Thoracic aorta (tissue), 2 donors: ENCODE measurements at regions not wholly inside any gene's neighbourhood (a gene's known extent, or its start where the extent isn't known, plus 50 kb on each side); places are given as distances from the start of the nearest gene placed in this dataset.
"Not testable (repeated sequence)": the region's sequence is repeated elsewhere in the genome, so short reads cannot be mapped to it uniquely, and the experiment has no call there.

Experiments used
- ATAC-seq: fragments of 150-250 bp; one replicate; pipeline ENCODE4 v1.8.0; 2017; ENCODE audit warnings: low read depth; ENCODE audit not compliant: insufficient number of reproducible peaks, low FRiP score
- DNase-seq: peaks from one replicate; pipeline ENCODE4 v3.0.0-alpha.2; 2020; ENCODE audit warnings: low spot score
- H3K27ac ChIP-seq, 2 donors: fragments of 200-600 bp; sonication (generic); 1 replicate in 1 of 2; 2 replicates in 1 of 2; pipeline ENCODE4 v1.5.1; 2016; ENCODE audit warnings: mild to moderate bottlenecking in 2 of 2, moderate library complexity in 2 of 2
- H3K27me3 ChIP-seq: fragments of 200-600 bp; sonication (generic); replicated peaks from 2 replicates; pipeline ENCODE4 v1.6.0; 2016; ENCODE audit warnings: mild to moderate bottlenecking; ENCODE audit not compliant: insufficient read depth
- H3K36me3 ChIP-seq: fragments of 200-600 bp; sonication (generic); one replicate; pipeline ENCODE4 v1.5.1; 2016
- H3K4me1 ChIP-seq, 2 donors: fragments of 200-600 bp; sonication (generic); 1 replicate in 1 of 2; 2 replicates in 1 of 2; pipeline versions ENCODE4 v1.5.1 to v1.6.0; 2016; ENCODE audit warnings: low read depth in 2 of 2, mild to moderate bottlenecking in 1 of 2; ENCODE audit not compliant: control insufficient read depth in 1 of 2
- H3K4me3 ChIP-seq: fragments of 200-600 bp; sonication (generic); 2 replicates; pipeline ENCODE4 v1.5.1; 2016; ENCODE audit warnings: mild to moderate bottlenecking
- H3K9me3 ChIP-seq: fragments of 200-600 bp; sonication (generic); 2 replicates; pipeline ENCODE4 v1.5.1; 2016
- CTCF ChIP-seq: fragments of 200-600 bp; sonication (generic); IDR thresholded peaks from one replicate; pipeline ENCODE4 v1.5.1; 2019; ENCODE audit warnings: antibody characterized with exemption

- no peak overlapping the region for H3K27ac ChIP-seq
- H3K9me3 ChIP-seq, result no peaks in the 10 kb centered on the region
- H3K4me1 ChIP-seq, result no peaks in the 10 kb centered on the region
- DNase-seq (no peak), ATAC-seq (no peak)
- H3K36me3 ChIP-seq, result no peaks in the 10 kb centered on the region
- TF ChIP-seq CTCF, result no peak
- H3K27me3 ChIP-seq, result no peaks in the 10 kb centered on the region
- H3K4me3 ChIP-seq, result no peak overlapping the region
Measured at GRCh38 chr17:27370776-27371175, 76.9 kb downstream of the WSB1 start.

DNA sequence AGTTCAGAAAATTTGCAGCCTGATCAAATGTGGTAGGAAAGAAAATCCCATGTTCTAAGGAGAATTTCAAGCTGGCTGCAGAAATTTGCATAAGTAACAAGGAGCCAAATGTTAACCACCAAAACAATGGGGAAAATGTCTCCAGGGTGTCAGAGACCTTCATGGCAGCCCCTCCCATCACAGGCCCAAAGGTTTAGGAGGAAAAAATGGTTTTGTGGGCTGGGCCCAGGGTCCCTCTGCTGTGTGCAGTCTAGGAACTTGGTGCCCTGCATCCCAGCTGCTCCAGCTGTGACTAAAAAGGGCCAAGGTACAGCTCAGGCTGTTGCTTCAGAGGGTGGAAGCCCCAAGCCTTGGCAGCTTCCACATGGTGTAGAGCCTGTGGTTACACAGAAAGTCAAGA is 79.8 kb downstream of the WSB1 start:
- H3K27ac ChIP-seq, H3K9me3 ChIP-seq, DNase-seq, ATAC-seq, H3K36me3 ChIP-seq, H3K4me3 ChIP-seq, H3K27me3 ChIP-seq, H3K4me1 ChIP-seq: not testable (repeated sequence)

DNA sequence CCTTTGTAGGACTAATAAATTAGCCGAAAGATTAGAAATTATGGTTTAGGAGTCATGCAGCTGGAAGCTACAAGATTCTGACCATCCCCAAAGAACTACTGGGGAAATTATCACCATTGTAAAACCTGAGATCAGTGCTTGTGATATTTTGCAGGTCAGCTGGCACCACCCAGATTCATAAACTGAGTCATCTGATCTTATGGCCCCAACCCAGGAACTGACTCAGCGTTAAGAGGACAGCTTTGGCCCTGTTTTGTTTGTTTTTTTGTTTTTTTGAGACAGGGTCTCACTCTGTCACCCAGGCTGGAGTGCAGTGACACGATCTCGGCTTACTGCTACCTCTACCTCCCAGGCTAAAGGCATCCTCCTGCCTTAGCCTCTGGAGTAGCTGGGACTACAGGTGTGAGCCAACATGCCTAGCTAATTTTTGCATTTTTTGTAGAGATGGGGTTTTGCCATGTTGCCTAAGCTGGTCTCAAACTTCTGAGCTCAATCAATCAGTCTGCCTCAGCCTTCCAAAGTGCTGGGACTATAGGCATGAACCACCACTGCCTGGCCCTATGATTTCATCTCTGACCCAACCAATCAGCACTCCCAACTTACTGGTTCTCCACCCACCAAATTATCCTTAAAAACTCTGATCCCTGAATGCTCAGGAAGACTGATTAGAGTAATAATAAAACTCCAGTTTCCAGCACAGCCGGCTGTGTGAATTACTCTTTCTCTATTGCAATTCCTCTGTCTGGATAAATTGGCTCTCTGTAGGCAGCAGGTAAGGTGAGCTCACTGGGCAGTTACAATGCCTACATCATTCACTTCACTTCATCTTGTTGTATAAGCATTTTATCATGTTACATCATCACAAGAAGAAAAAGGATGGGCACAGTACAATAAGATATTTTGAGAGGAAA is 79.4 kb upstream of the KSR1 start:
- Histone ChIP-seq H3K4me3 (no peak overlapping the region), H3K27ac (no peak overlapping the region), H3K9me3 (no peaks in the 10 kb centered on the region), H3K4me1 (peaks cover 6 to 12% of the 10 kb centered on the region in 2 donors), H3K36me3 (no peaks in the 10 kb centered on the region), H3K27me3 (no peaks in the 10 kb centered on the region)
- ATAC-seq (no peak), DNase-seq (no peak)
- TF ChIP-seq CTCF, result no peak

- Histone ChIP-seq H3K4me3 (no peak overlapping the region), H3K4me1 (peaks cover 8 to 18% of the 10 kb centered on the region in 2 donors), H3K36me3 (no peaks in the 10 kb centered on the region), H3K27ac (no peak overlapping the region), H3K27me3 (no peaks in the 10 kb centered on the region), H3K9me3 (no peaks in the 10 kb centered on the region)
- ATAC-seq, result no peak
- DNase-seq, result no peak
- no peak for TF ChIP-seq CTCF
Measured at GRCh38 chr17:27378482-27379175, 77.6 kb upstream of the KSR1 start.

GRCh38 chr17:27379888-27380533 is 76.2 kb upstream of the KSR1 start:
- H3K27ac ChIP-seq, result peak overlapping the region in 1 of 2 donors; percentile 35
- no peaks in the 10 kb centered on the region for H3K27me3 ChIP-seq
- ATAC-seq, result peak; percentile 10
- peaks cover 13 to 30% of the 10 kb centered on the region in 2 donors for H3K4me1 ChIP-seq
- no peaks in the 10 kb centered on the region for H3K36me3 ChIP-seq
- peak overlapping the region; percentile 56 for H3K4me3 ChIP-seq
- TF ChIP-seq CTCF, result no peak
- DNase-seq, result no peak
- no peaks in the 10 kb centered on the region for H3K9me3 ChIP-seq
